ENCODE measurements at regions not wholly inside any gene's neighbourhood (a gene's known extent, or its start where the extent isn't known, plus 50 kb on each side); places are given as distances from the start of the nearest gene placed in this dataset.

DNA sequence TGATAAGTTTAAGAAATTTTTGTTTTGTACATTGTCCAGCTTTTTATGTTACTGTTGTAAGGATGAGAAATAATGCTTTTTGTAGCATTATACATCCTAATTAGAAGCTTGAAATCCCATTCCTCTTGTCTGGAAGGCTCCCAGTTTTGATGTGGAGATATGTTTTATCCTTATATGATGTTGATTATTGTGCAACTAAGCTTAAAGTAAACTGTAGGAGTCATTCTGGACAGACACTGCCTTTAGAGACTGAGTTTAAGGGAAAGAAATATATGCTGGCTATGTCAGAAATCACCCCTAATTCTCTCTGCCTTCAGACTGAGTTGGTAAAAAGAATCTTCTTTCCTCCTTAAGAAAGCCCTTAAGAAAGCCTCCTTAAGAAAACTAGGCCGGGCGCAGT is 670.4 kb downstream of the ZPLD1 start:
- TF ChIP-seq CTCF (IDR thresholded peaks at IDR 0.05) (no peak), POLR2A (IDR thresholded peaks at IDR 0.05) (no peak)

Data from body of pancreas (tissue), 4 donors.